ENCODE measurements at regions not wholly inside any gene's neighbourhood (a gene's known extent, or its start where the extent isn't known, plus 50 kb on each side); places are given as distances from the start of the nearest gene placed in this dataset.

GRCh38 chr3:194999491-194999890 is 271.5 kb downstream of the XXYLT1 start:
- no peak for DNase-seq (ENCODE audit: low read depth, low spot score)
- no peak overlapping the region for H3K27ac ChIP-seq

GRCh38 chr3:195001261-195001660 is 269.7 kb downstream of the XXYLT1 start:
- no peak overlapping the region for H3K27ac ChIP-seq
- no peak for DNase-seq (ENCODE audit: low read depth, low spot score)

- no peak overlapping the region for H3K27ac ChIP-seq
- DNase-seq (ENCODE audit: low read depth, low spot score) = no peak
Measured at GRCh38 chr3:195001961-195002861, 268.7 kb downstream of the XXYLT1 start.

- no peak for DNase-seq (ENCODE audit: low read depth, low spot score)
- no peak overlapping the region for H3K27ac ChIP-seq
Measured at GRCh38 chr3:195003006-195003892, 267.7 kb downstream of the XXYLT1 start.

- no peak overlapping the region for H3K27ac ChIP-seq
- no peak for DNase-seq (ENCODE audit: low read depth, low spot score)
Measured at GRCh38 chr3:195003893-195004289, 267.1 kb downstream of the XXYLT1 start.

- H3K27ac ChIP-seq = no peak overlapping the region
- DNase-seq (ENCODE audit: low read depth, low spot score) = no peak
Measured at GRCh38 chr3:195004512-195005250, 266.3 kb downstream of the XXYLT1 start.

GRCh38 chr3:195005251-195005620 is 265.7 kb downstream of the XXYLT1 start:
- no peak overlapping the region for H3K27ac ChIP-seq
- no peak for DNase-seq (ENCODE audit: low read depth, low spot score)

GRCh38 chr3:195005759-195006510 is 265.0 kb downstream of the XXYLT1 start:
- H3K27ac ChIP-seq = no peak overlapping the region
- DNase-seq (ENCODE audit: low read depth, low spot score) = no peak

GRCh38 chr3:195007151-195007550 is 263.8 kb downstream of the XXYLT1 start:
- DNase-seq (ENCODE audit: low read depth, low spot score) = no peak
- no peak overlapping the region for H3K27ac ChIP-seq

- no peak for DNase-seq (ENCODE audit: low read depth, low spot score)
- no peak overlapping the region for H3K27ac ChIP-seq
Measured at GRCh38 chr3:195007766-195008165, 263.2 kb downstream of the XXYLT1 start.

GRCh38 chr3:195008816-195009215 is 262.1 kb downstream of the XXYLT1 start:
- DNase-seq (ENCODE audit: low read depth, low spot score) = no peak
- no peak overlapping the region for H3K27ac ChIP-seq

GRCh38 chr3:195009616-195010015 is 261.3 kb downstream of the XXYLT1 start:
- DNase-seq (ENCODE audit: low read depth, low spot score) = no peak
- H3K27ac ChIP-seq = no peak overlapping the region

- DNase-seq (ENCODE audit: low read depth, low spot score) = no peak
- no peak overlapping the region for H3K27ac ChIP-seq
Measured at GRCh38 chr3:195010551-195011100, 260.3 kb downstream of the XXYLT1 start.

GRCh38 chr3:195011231-195011834 is 259.6 kb downstream of the XXYLT1 start:
- no peak overlapping the region for H3K27ac ChIP-seq

GRCh38 chr3:195012100-195012499 is 258.9 kb downstream of the XXYLT1 start:
- H3K27ac ChIP-seq = no peak overlapping the region
- DNase-seq (ENCODE audit: low read depth, low spot score) = no peak

More at GRCh38 chr3:195011231-195011834, 259.6 kb downstream of the XXYLT1 start:
- DNase-seq (ENCODE audit: low read depth, low spot score) = no peak

GRCh38 chr3:195012571-195012970 is 258.4 kb downstream of the XXYLT1 start:
- no peak for DNase-seq (ENCODE audit: low read depth, low spot score)
- no peak overlapping the region for H3K27ac ChIP-seq

- DNase-seq (ENCODE audit: low read depth, low spot score) = no peak
- no peak overlapping the region for H3K27ac ChIP-seq
Measured at GRCh38 chr3:195013411-195014361, 257.3 kb downstream of the XXYLT1 start.

GRCh38 chr3:195015021-195015420 is 255.9 kb downstream of the XXYLT1 start:
- no peak overlapping the region for H3K27ac ChIP-seq
- no peak for DNase-seq (ENCODE audit: low read depth, low spot score)

Measured in epithelial cell of prostate (primary cell).